Body of pancreas (tissue), 4 donors: ENCODE measurements at regions not wholly inside any gene's neighbourhood (a gene's known extent, or its start where the extent isn't known, plus 50 kb on each side); places are given as distances from the start of the nearest gene placed in this dataset.

Source experiments
- ATAC-seq: fragments of 150-250 bp; one replicate; pipeline ENCODE4 v1.9.1; 2016
- DNase-seq, 4 donors: peaks; one replicate each; pipeline ENCODE4 v3.0.0-alpha.2; 2019
- H3K27ac ChIP-seq, 4 donors: fragments of 200-600 bp; sonication (generic); 1 replicate in 3 of 4; 2 replicates in 1 of 4; pipeline versions ENCODE4 v1.5.1 to v1.6.1; 2016 to 2019; ENCODE audit warnings: mild to moderate bottlenecking in 1 of 4, mixed read lengths in 1 of 4, moderate library complexity in 1 of 4
- H3K27me3 ChIP-seq, 2 donors: fragments of 200-600 bp; sonication (generic); one replicate each; pipeline ENCODE4 v1.6.0; 2016; ENCODE audit warnings: mild to moderate bottlenecking in 1 of 2
- H3K36me3 ChIP-seq, 2 donors: fragments of 200-600 bp; sonication (generic); replicated peaks in 1 of 2; 2 replicates each; pipeline ENCODE4 v1.5.1; 2016; ENCODE audit warnings: low read depth in 2 of 2; ENCODE audit not compliant: insufficient read depth in 1 of 2
- H3K4me1 ChIP-seq: fragments of 200-600 bp; sonication (generic); one replicate; pipeline ENCODE4 v1.6.0; 2016
- H3K4me3 ChIP-seq, 2 donors: fragments of 200-600 bp; sonication (generic); 1 replicate in 1 of 2; 2 replicates in 1 of 2; pipeline ENCODE4 v1.5.1; 2016 to 2019
- H3K9me3 ChIP-seq, 3 donors: fragments of 200-600 bp; sonication (generic); 1 replicate in 2 of 3; 2 replicates in 1 of 3; pipeline ENCODE4 v1.5.1; 2016
- CTCF ChIP-seq, 7 experiments: fragments of 450-650 bp in 4 of 7; fragments of 200-600 bp in 3 of 7; sonication (generic) in 3 of 7; IDR thresholded peaks; one replicate each; pipeline ENCODE4 v1.5.1; 2016 to 2019; ENCODE audit warnings: antibody characterized with exemption in 7 of 7
- POLR2A ChIP-seq, 3 donors: fragments of 450-650 bp; IDR thresholded peaks; one replicate each; pipeline ENCODE4 v1.6.1; 2016; ENCODE audit warnings: antibody characterized with exemption in 3 of 3, mild to moderate bottlenecking in 2 of 3
- WGBS, 2 donors: methylation state at CpG; one replicate each; pipeline ENCODE4 v1.1.5; 2017; 5-methylcytosine and 5-hydroxymethylcytosine counted together
- intact Hi-C: fragments of 100-400 bp; cut with DNase I; formaldehyde crosslinking; loops from one replicate; pipeline ENCODE4 v1.15.1; 2023

- H3K4me1 ChIP-seq, result no peaks in the 10 kb centered on the region
Measured at GRCh38 chr10:128437786-128438345, 311.6 kb upstream of the MKI67 start.

GRCh38 chr10:128438417-128439063 is 312.3 kb upstream of the MKI67 start:
- H3K27me3 ChIP-seq, result no peaks in the 10 kb centered on the region
- no peaks in the 10 kb centered on the region for H3K36me3 ChIP-seq
- ATAC-seq, result no peak
- H3K9me3 ChIP-seq, result no peaks in the 10 kb centered on the region
- 72 to 74% methylated on average over 15 to 16 of the region's 16 CpGs for WGBS, 2 donors
- H3K27ac ChIP-seq, result no peak overlapping the region
- TF ChIP-seq POLR2A (IDR thresholded peaks at IDR 0.05) (no peak), CTCF (IDR thresholded peaks at IDR 0.05) (no peak)
- no peak overlapping the region for H3K4me3 ChIP-seq
- no peak for DNase-seq
- intact Hi-C loops, result no loop called here
- H3K4me1 ChIP-seq, result no peaks in the 10 kb centered on the region

More at GRCh38 chr10:128437786-128438345, 311.6 kb upstream of the MKI67 start:
- intact Hi-C loops, result no loop called here
- H3K4me3 ChIP-seq, result no peak overlapping the region
- H3K36me3 ChIP-seq, result no peaks in the 10 kb centered on the region
- no peak overlapping the region for H3K27ac ChIP-seq
- 42 to 46% methylated on average over 11 to 13 of the region's 13 CpGs for WGBS, 2 donors
- TF ChIP-seq POLR2A (IDR thresholded peaks at IDR 0.05) (no peak), CTCF (IDR thresholded peaks at IDR 0.05) (no peak)
- ATAC-seq (no peak), DNase-seq (no peak)
- no peaks in the 10 kb centered on the region for H3K27me3 ChIP-seq
- no peaks in the 10 kb centered on the region for H3K9me3 ChIP-seq

- H3K27ac ChIP-seq, result no peak overlapping the region
- ATAC-seq, result no peak
- H3K27me3 ChIP-seq, result no peaks in the 10 kb centered on the region
- H3K4me3 ChIP-seq, result no peak overlapping the region
- no peaks in the 10 kb centered on the region for H3K9me3 ChIP-seq
- intact Hi-C loops, result no loop called here
- no peak for DNase-seq
- no peak for TF ChIP-seq CTCF (IDR thresholded peaks at IDR 0.05)
- no peak for TF ChIP-seq POLR2A (IDR thresholded peaks at IDR 0.05)
- no peaks in the 10 kb centered on the region for H3K36me3 ChIP-seq
- 38 to 70% methylated on average over 2 to 11 of the region's 11 CpGs for WGBS, 2 donors
- H3K4me1 ChIP-seq, result no peaks in the 10 kb centered on the region
Measured at GRCh38 chr10:128440513-128441160, 314.4 kb upstream of the MKI67 start.

- no peak for ATAC-seq
- H3K9me3 ChIP-seq, result no peaks in the 10 kb centered on the region
- intact Hi-C loops, result no loop called here
- TF ChIP-seq CTCF (IDR thresholded peaks at IDR 0.05) (no peak), POLR2A (IDR thresholded peaks at IDR 0.05) (no peak)
- H3K27me3 ChIP-seq, result no peaks in the 10 kb centered on the region
- no peaks in the 10 kb centered on the region for H3K36me3 ChIP-seq
- 55 to 57% methylated on average over 3 of the region's 3 CpGs for WGBS, 2 donors
- H3K4me3 ChIP-seq, result no peak overlapping the region
- no peak overlapping the region for H3K27ac ChIP-seq
- H3K4me1 ChIP-seq, result no peaks in the 10 kb centered on the region
- no peak for DNase-seq
Measured at GRCh38 chr10:128443925-128444518, 317.8 kb upstream of the MKI67 start.
